Naive thymus-derived CD4-positive, alpha-beta T cell (primary cell): ENCODE measurements at regions not wholly inside any gene's neighbourhood (a gene's known extent, or its start where the extent isn't known, plus 50 kb on each side); places are given as distances from the start of the nearest gene placed in this dataset.

Experiments used
- ATAC-seq: fragments of 150-1000 bp; cut with Tn5 transposase; 2 replicates; pipeline ENCODE4 v1.10.0; 2021; ENCODE audit warnings: mild to moderate bottlenecking, moderate library complexity
- CTCF ChIA-PET: fragments of 350-600 bp; sonication (Branson Sonifier 250); formaldehyde crosslinking; loops from one replicate; lab custom pipeline; 2021; ENCODE audit warnings: antibody characterized with exemption; lab: Charles Lee
- POLR2A ChIA-PET: fragments of 350-600 bp; sonication (Branson Sonifier 250); formaldehyde crosslinking; loops from one replicate; lab custom pipeline; 2021; ENCODE audit warnings: antibody characterized with exemption, inconsistent platforms; lab: Charles Lee
- DNase-seq, 9 donors: peaks; one replicate each; pipeline versions ENCODE4 v3.0.0 to v3.0.0-alpha.2; 2020 to 2022; ENCODE audit warnings: mixed read lengths in 1 of 9
- H3K27ac ChIP-seq: one replicate; pipeline ENCODE4 v1.7.0; 2013; ENCODE audit warnings: mild to moderate bottlenecking, low read depth, low read length, moderate library complexity
- H3K27me3 ChIP-seq, 2 donors: one replicate each; pipeline ENCODE4 v1.7.0; 2013; ENCODE audit warnings: low read length in 2 of 2, mild to moderate bottlenecking in 2 of 2, moderate library complexity in 2 of 2; ENCODE audit not compliant: control insufficient read depth in 2 of 2, insufficient read depth in 2 of 2
- H3K36me3 ChIP-seq, 3 experiments: 1 replicate in 2 of 3; 2 replicates in 1 of 3; pipeline ENCODE4 v1.7.0; 2013; ENCODE audit warnings: low read length in 3 of 3, mild to moderate bottlenecking in 3 of 3, moderate library complexity in 1 of 3; ENCODE audit not compliant: insufficient read depth in 3 of 3, control insufficient read depth in 2 of 3
- H3K4me1 ChIP-seq, 2 donors: one replicate each; pipeline ENCODE4 v1.7.0; 2013; ENCODE audit warnings: low read length in 2 of 2, mild to moderate bottlenecking in 2 of 2, moderate library complexity in 1 of 2; ENCODE audit not compliant: control insufficient read depth in 2 of 2, insufficient read depth in 2 of 2
- H3K4me3 ChIP-seq: 2 replicates; pipeline ENCODE4 v1.7.0; 2013; ENCODE audit warnings: mild to moderate bottlenecking, low read length
- H3K9me3 ChIP-seq, 3 experiments: 1 replicate in 2 of 3; 2 replicates in 1 of 3; pipeline ENCODE4 v1.7.0; 2013; ENCODE audit warnings: low read length in 3 of 3; ENCODE audit not compliant: control insufficient read depth in 2 of 3
- H3K27ac Mint-ChIP-seq, 9 donors: one replicate each; pipeline ENCODE4 v1.8.0; 2020 to 2022; ENCODE audit warnings: mixed read lengths in 9 of 9, mild to moderate bottlenecking in 8 of 9, moderate library complexity in 5 of 9, inconsistent platforms in 2 of 9
- H3K27me3 Mint-ChIP-seq, 5 donors: one replicate each; pipeline ENCODE4 v1.8.0; 2021 to 2022; ENCODE audit warnings: mixed read lengths in 5 of 5, mild to moderate bottlenecking in 1 of 5
- H3K36me3 Mint-ChIP-seq, 5 donors: one replicate each; pipeline ENCODE4 v1.8.0; 2020 to 2022; ENCODE audit warnings: mixed read lengths in 5 of 5, mild to moderate bottlenecking in 3 of 5, inconsistent platforms in 1 of 5
- H3K4me1 Mint-ChIP-seq, 7 donors: one replicate each; pipeline ENCODE4 v1.8.0; 2020 to 2022; ENCODE audit warnings: mixed read lengths in 7 of 7, mild to moderate bottlenecking in 3 of 7, inconsistent platforms in 1 of 7
- H3K4me3 Mint-ChIP-seq, 10 donors: one replicate each; pipeline ENCODE4 v1.8.0; 2020 to 2022; ENCODE audit warnings: mild to moderate bottlenecking in 10 of 10, mixed read lengths in 10 of 10, moderate library complexity in 6 of 10, inconsistent platforms in 2 of 10
- H3K9me3 Mint-ChIP-seq, 11 donors: one replicate each; pipeline ENCODE4 v1.8.0; 2020 to 2022; ENCODE audit warnings: mixed read lengths in 11 of 11, mild to moderate bottlenecking in 4 of 11, inconsistent platforms in 1 of 11, moderate library complexity in 1 of 11
- intact Hi-C, 2 donors: fragments of 100-400 bp; cut with micrococcal nuclease; formaldehyde crosslinking; loops; one replicate each; pipeline ENCODE4 v1.15.1; 2023

- no peak overlapping the region for H3K4me3 Mint-ChIP-seq
- H3K9me3 Mint-ChIP-seq = no peaks in the 10 kb centered on the region
- no peaks in the 10 kb centered on the region for H3K4me1 Mint-ChIP-seq
- Histone ChIP-seq H3K4me1 (no peaks in the 10 kb centered on the region), H3K27ac (no peak overlapping the region), H3K36me3 (no peaks in the 10 kb centered on the region), H3K27me3 (no peaks in the 10 kb centered on the region), H3K4me3 (no peak overlapping the region), H3K9me3 (no peaks in the 10 kb centered on the region)
- peaks cover 0 to under 1% (median 0%) of the 10 kb centered on the region in 5 donors for H3K36me3 Mint-ChIP-seq
- ChIA-PET POLR2A (no interaction called here), CTCF (interaction anchor here (0.6 kb wide), 1 partner anchor 11 kb away, joined by 3 read pairs; no protein-coding TSS in a partner anchor)
- no peak for DNase-seq
- intact Hi-C loops = no loop called here
- peaks cover 12 to 19% (median 14%) of the 10 kb centered on the region in 5 donors for H3K27me3 Mint-ChIP-seq
- no peak for ATAC-seq
- no peak overlapping the region for H3K27ac Mint-ChIP-seq
Measured at GRCh38 chr6:12392490-12392889, 102.3 kb downstream of the EDN1 start.

GRCh38 chr6:12393100-12393499 is 102.9 kb downstream of the EDN1 start:
- CTCF ChIA-PET = no interaction called here
- H3K9me3 Mint-ChIP-seq = peaks cover 0 to 2% (median 0%) of the 10 kb centered on the region in 11 donors
- no peaks in the 10 kb centered on the region for H3K4me1 Mint-ChIP-seq

GRCh38 chr6:12394170-12394569 is 104.0 kb downstream of the EDN1 start:
- Mint-ChIP-seq H3K9me3 (peaks cover 0 to 2% (median 0%) of the 10 kb centered on the region in 11 donors), H3K27me3 (peaks cover 13 to 23% (median 16%) of the 10 kb centered on the region in 5 donors), H3K4me3 (no peak overlapping the region), H3K27ac (no peak overlapping the region), H3K4me1 (no peaks in the 10 kb centered on the region), H3K36me3 (no peaks in the 10 kb centered on the region)
- no peaks in the 10 kb centered on the region for H3K4me1 ChIP-seq
- POLR2A ChIA-PET = no interaction called here
- ATAC-seq = no peak
- no peak overlapping the region for H3K4me3 ChIP-seq
- H3K27ac ChIP-seq = no peak overlapping the region
- intact Hi-C loops = no loop called here
- no peak for DNase-seq
- CTCF ChIA-PET = no interaction called here
- H3K9me3 ChIP-seq = no peaks in the 10 kb centered on the region
- H3K36me3 ChIP-seq = no peaks in the 10 kb centered on the region
- H3K27me3 ChIP-seq = no peaks in the 10 kb centered on the region

More at GRCh38 chr6:12393100-12393499, 102.9 kb downstream of the EDN1 start:
- Mint-ChIP-seq H3K27ac (no peak overlapping the region), H3K4me3 (no peak overlapping the region), H3K36me3 (no peaks in the 10 kb centered on the region), H3K27me3 (peaks cover 10 to 23% (median 16%) of the 10 kb centered on the region in 5 donors)
- no peaks in the 10 kb centered on the region for H3K9me3 ChIP-seq
- H3K36me3 ChIP-seq = no peaks in the 10 kb centered on the region
- H3K27me3 ChIP-seq = no peaks in the 10 kb centered on the region
- H3K4me3 ChIP-seq = no peak overlapping the region
- DNase-seq = no peak
- H3K4me1 ChIP-seq = no peaks in the 10 kb centered on the region
- ATAC-seq = no peak
- POLR2A ChIA-PET = no interaction called here
- no peak overlapping the region for H3K27ac ChIP-seq
- intact Hi-C loops = no loop called here

GRCh38 chr6:12395898-12396297 is 105.7 kb downstream of the EDN1 start:
- no peaks in the 10 kb centered on the region for H3K36me3 Mint-ChIP-seq
- no peak for ATAC-seq

GRCh38 chr6:12401200-12401599 is 111.0 kb downstream of the EDN1 start:
- ChIA-PET CTCF (no interaction called here), POLR2A (no interaction called here)
- Mint-ChIP-seq H3K9me3 (peaks cover 0 to 5% (median 0%) of the 10 kb centered on the region in 11 donors), H3K4me1 (no peaks in the 10 kb centered on the region), H3K4me3 (no peak overlapping the region), H3K36me3 (no peaks in the 10 kb centered on the region), H3K27me3 (peaks cover 5 to 15% (median 10%) of the 10 kb centered on the region in 5 donors), H3K27ac (no peak overlapping the region)
- ATAC-seq (no peak), DNase-seq (no peak)
- Histone ChIP-seq H3K27me3 (no peaks in the 10 kb centered on the region), H3K36me3 (no peaks in the 10 kb centered on the region), H3K4me1 (no peaks in the 10 kb centered on the region), H3K4me3 (no peak overlapping the region), H3K9me3 (no peaks in the 10 kb centered on the region), H3K27ac (no peak overlapping the region)
- intact Hi-C loops = no loop called here

More at GRCh38 chr6:12395898-12396297, 105.7 kb downstream of the EDN1 start:
- Histone ChIP-seq H3K36me3 (no peaks in the 10 kb centered on the region), H3K27ac (no peak overlapping the region), H3K4me3 (no peak overlapping the region), H3K27me3 (no peaks in the 10 kb centered on the region), H3K4me1 (no peaks in the 10 kb centered on the region), H3K9me3 (no peaks in the 10 kb centered on the region)
- no peak for DNase-seq
- intact Hi-C loops = no loop called here
- Mint-ChIP-seq H3K27ac (no peak overlapping the region), H3K4me1 (no peaks in the 10 kb centered on the region), H3K9me3 (peaks cover 0 to 5% (median 0%) of the 10 kb centered on the region in 11 donors), H3K4me3 (no peak overlapping the region), H3K27me3 (peaks cover 11 to 21% (median 16%) of the 10 kb centered on the region in 5 donors)
- ChIA-PET CTCF (no interaction called here), POLR2A (no interaction called here)

- no peak overlapping the region for H3K4me3 ChIP-seq
- POLR2A ChIA-PET = no interaction called here
- no peaks in the 10 kb centered on the region for H3K27me3 ChIP-seq
- H3K36me3 ChIP-seq = no peaks in the 10 kb centered on the region
- H3K27ac Mint-ChIP-seq = no peak overlapping the region
- no peak overlapping the region for H3K27ac ChIP-seq
- intact Hi-C loops = no loop called here
- H3K4me3 Mint-ChIP-seq = no peak overlapping the region
- peaks cover 6 to 17% (median 9%) of the 10 kb centered on the region in 5 donors for H3K27me3 Mint-ChIP-seq
- CTCF ChIA-PET = no interaction called here
- no peaks in the 10 kb centered on the region for H3K4me1 Mint-ChIP-seq
- ATAC-seq (no peak), DNase-seq (no peak)
- no peaks in the 10 kb centered on the region for H3K36me3 Mint-ChIP-seq
- H3K9me3 Mint-ChIP-seq = peaks cover 0 to 5% (median 0%) of the 10 kb centered on the region in 11 donors
- H3K9me3 ChIP-seq = no peaks in the 10 kb centered on the region
- H3K4me1 ChIP-seq = no peaks in the 10 kb centered on the region
Measured at GRCh38 chr6:12403201-12403826, 113.2 kb downstream of the EDN1 start.
